ENCODE measurements at regions not wholly inside any gene's neighbourhood (a gene's known extent, or its start where the extent isn't known, plus 50 kb on each side); places are given as distances from the start of the nearest gene placed in this dataset.
"Not testable (repeated sequence)": the region's sequence is repeated elsewhere in the genome, so short reads cannot be mapped to it uniquely, and the experiment has no call there.

GRCh38 chr1:148386031-148386398 is 97.1 kb downstream of the PPIAL4G start:
- not testable (repeated sequence) for DNase-seq (ENCODE audit: low spot score)

- DNase-seq (ENCODE audit: low spot score): peak; percentile 17
Observed at GRCh38 chr1:148385371-148386030, 97.6 kb downstream of the PPIAL4G start.

GRCh38 chr1:148383966-148384365 is 99.1 kb downstream of the PPIAL4G start:
- DNase-seq (ENCODE audit: low spot score): no peak

GRCh38 chr1:148379697-148380096 is 103.4 kb downstream of the PPIAL4G start:
- no peak for DNase-seq (ENCODE audit: low spot score)

GRCh38 chr1:148379170-148379500 is 104.0 kb downstream of the PPIAL4G start:
- DNase-seq (ENCODE audit: low spot score): no peak

GRCh38 chr1:148377992-148378391 is 105.1 kb downstream of the PPIAL4G start:
- not testable (repeated sequence) for DNase-seq (ENCODE audit: low spot score)

GRCh38 chr1:148377045-148377444 is 106.1 kb downstream of the PPIAL4G start:
- not testable (repeated sequence) for DNase-seq (ENCODE audit: low spot score)

- no peak for DNase-seq (ENCODE audit: low spot score)
Observed at GRCh38 chr1:148374101-148374500, 109.0 kb downstream of the PPIAL4G start.

GRCh38 chr1:148373192-148373925 is 109.7 kb downstream of the PPIAL4G start:
- no peak for DNase-seq (ENCODE audit: low spot score)

GRCh38 chr1:148372731-148373130 is 110.4 kb downstream of the PPIAL4G start:
- DNase-seq (ENCODE audit: low spot score): no peak

GRCh38 chr1:148372051-148372726 is 110.9 kb downstream of the PPIAL4G start:
- DNase-seq (ENCODE audit: low spot score): not testable (repeated sequence)

GRCh38 chr1:148371551-148371994 is 111.5 kb downstream of the PPIAL4G start:
- DNase-seq (ENCODE audit: low spot score): peak; percentile 84

GRCh38 chr1:148370661-148371060 is 112.4 kb downstream of the PPIAL4G start:
- DNase-seq (ENCODE audit: low spot score): not testable (repeated sequence)

GRCh38 chr1:148367596-148367995 is 115.5 kb downstream of the PPIAL4G start:
- DNase-seq (ENCODE audit: low spot score): no peak

- not testable (repeated sequence) for DNase-seq (ENCODE audit: low spot score)
Observed at GRCh38 chr1:148366136-148366753, 116.9 kb downstream of the PPIAL4G start.

- DNase-seq (ENCODE audit: low spot score): not testable (repeated sequence)
Observed at GRCh38 chr1:148365151-148365550, 118.0 kb downstream of the PPIAL4G start.

GRCh38 chr1:148363979-148364378 is 119.1 kb downstream of the PPIAL4G start:
- DNase-seq (ENCODE audit: low spot score): not testable (repeated sequence)

- no peak for DNase-seq (ENCODE audit: low spot score)
Observed at GRCh38 chr1:148363439-148363810, 119.7 kb downstream of the PPIAL4G start.

GRCh38 chr1:148362626-148363438 is 120.3 kb downstream of the PPIAL4G start:
- DNase-seq (ENCODE audit: low spot score): no peak

- DNase-seq (ENCODE audit: low spot score): no peak
Observed at GRCh38 chr1:148362216-148362611, 120.9 kb downstream of the PPIAL4G start.

GRCh38 chr1:148361427-148362215 is 121.5 kb downstream of the PPIAL4G start:
- DNase-seq (ENCODE audit: low spot score): peak; percentile 75
